NCI-H2171 (cell line): ENCODE measurements at regions not wholly inside any gene's neighbourhood (a gene's known extent, or its start where the extent isn't known, plus 50 kb on each side); places are given as distances from the start of the nearest gene placed in this dataset.

Experiments
- DNase-seq: peaks from one replicate; lab custom pipeline; 2025; lab: John Stamatoyannopoulos, UW

- no peak for DNase-seq
Measured at GRCh38 chr15:70443486-70444273, 319.7 kb downstream of the UACA start.

DNA sequence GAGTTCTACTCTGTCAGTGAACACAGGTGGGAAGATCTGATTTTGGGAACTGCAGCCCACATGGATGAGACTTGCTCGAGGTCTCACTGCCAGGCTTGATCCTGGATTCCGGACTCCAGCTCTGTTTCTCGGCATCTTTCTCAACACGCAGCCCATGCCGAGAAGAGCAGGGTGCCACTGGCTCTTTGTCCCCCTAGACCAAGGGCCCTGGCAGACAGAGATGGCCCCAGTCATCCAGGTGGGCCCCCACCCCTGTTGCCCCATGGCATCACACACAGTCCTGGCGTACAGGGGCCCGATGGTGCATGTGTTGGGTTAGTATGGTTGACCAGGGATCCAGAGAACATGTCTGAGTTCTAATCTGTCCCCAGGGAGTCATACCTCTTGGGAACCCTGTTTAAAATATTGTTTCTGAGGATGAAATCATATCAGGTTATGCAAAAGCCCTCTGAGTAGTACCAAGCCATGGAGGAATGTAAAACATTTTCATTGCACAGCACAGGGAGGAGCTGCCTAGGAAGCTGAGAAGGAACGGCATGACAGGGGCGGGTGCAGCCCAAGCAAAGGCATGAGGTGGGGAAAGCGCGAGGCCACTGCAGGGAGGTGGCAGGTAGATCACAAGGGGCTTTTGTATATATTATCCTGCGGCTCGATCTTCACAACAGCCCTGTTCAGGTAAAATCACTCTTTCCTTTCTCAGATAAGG is 320.6 kb downstream of the UACA start:
- no peak for DNase-seq

DNA sequence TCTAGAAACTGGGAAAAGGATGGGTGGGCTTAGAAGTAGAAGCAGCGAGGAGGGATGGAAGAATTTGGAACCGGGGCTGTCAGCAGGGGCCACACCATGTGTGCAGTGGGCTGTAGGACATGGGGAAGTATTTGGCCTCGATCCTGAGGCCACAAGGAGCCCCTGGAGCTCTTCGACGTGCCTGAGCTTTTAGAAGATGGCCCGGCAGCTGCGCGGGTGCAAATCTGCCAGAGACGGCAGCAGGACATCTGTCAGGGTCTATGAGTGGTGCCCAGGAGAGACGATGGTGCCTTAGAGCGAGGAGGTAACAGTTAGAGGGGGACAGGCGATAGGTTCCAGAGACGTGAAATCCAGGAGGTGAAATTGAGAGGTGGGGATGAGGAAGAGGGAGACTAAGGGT is 321.1 kb downstream of the UACA start:
- DNase-seq = no peak

GRCh38 chr15:70440416-70441138 is 322.8 kb downstream of the UACA start:
- no peak for DNase-seq

- DNase-seq = no peak
Measured at GRCh38 chr15:70439880-70440279, 323.5 kb downstream of the UACA start.

- no peak for DNase-seq
Measured at GRCh38 chr15:70439304-70439877, 324.0 kb downstream of the UACA start.

DNA sequence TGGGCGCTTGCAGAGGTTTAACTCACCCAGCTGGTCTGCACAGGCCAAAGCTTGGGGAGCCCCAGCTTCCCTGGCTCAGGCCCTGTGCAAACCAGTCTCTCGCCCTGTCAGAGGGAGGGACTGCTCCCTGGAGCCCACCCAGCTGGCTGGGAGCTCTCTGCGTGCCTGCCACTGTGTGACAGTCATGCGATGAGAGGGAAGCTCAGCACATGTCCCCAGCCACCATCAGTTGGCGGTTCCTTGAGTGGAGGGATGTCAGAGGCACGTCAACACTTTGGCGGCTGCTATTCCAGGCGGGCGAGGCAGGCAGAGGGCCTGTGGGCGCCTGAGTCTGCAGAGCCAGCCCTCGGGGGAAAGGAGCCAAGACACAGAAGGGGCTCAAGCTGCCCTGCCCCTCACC is 324.6 kb downstream of the UACA start:
- no peak for DNase-seq

DNA sequence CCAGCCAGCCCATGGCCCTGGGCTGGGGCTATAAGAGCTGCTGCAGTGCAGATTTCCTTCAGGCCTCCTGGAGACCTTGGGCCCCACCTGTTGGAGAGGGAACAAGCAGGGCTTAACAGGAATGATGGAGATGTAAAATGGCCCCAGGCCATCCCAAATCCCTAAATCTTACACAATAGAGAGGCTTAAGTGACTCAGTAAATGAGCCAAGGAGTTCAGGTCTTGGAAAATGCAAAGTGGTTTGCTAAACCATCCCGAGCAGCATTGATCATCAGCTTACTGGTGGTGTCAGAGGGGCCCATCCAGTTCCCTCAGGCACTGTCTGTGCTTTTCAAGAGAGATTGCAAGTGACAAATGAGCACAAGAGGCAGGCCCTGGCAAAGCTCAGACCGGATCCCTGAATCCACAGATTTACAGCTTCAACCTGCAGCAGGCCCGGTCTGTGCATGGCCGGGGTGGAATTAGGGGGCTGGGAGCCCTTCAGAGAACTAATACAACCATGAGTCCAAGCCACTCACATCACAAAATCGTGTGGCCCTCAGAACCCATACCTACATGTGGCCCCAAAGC is 325.4 kb downstream of the UACA start:
- no peak for DNase-seq

GRCh38 chr15:70437089-70437488 is 326.3 kb downstream of the UACA start:
- DNase-seq = no peak

DNA sequence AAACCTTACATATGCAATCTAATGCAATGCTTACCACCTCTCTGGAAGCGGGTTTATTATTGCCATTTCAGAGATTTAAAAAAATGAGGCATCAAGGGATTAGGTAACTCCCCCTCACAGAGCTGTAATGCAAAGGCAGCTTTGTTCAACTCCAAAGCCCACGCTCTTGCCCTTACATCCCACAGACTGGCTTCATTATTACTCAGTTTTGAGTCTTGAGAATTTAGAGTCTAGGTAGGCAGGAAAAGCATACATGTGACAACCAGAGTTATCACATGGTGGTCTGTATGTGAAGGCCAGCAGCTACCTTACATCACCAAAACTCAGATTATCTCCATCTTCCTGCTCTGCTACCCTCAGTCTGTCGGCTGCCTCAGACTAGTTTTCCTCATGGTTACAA is 326.9 kb downstream of the UACA start:
- no peak for DNase-seq

- no peak for DNase-seq
Measured at GRCh38 chr15:70435872-70436271, 327.5 kb downstream of the UACA start.

DNA sequence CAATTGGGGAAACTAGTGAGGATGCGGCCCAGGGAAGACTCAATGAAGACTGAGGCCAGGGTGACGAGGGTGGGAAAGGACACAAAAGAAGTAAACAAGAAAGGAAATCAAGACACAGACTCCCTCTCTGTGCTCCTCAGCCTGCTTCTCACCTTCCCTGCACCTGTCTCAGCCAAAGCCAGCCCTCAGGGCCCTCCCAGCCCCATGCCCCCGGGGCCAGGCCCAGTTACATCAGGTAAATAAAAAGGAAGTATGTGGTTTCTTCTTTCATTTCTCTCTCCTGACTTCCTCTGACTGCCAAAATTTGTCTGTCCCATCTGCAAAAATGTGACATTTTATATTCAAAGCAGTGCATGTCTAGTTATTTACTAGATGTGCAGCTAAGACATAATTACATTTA is 328.0 kb downstream of the UACA start:
- no peak for DNase-seq

- no peak for DNase-seq
Measured at GRCh38 chr15:70433586-70434324, 329.6 kb downstream of the UACA start.

DNA sequence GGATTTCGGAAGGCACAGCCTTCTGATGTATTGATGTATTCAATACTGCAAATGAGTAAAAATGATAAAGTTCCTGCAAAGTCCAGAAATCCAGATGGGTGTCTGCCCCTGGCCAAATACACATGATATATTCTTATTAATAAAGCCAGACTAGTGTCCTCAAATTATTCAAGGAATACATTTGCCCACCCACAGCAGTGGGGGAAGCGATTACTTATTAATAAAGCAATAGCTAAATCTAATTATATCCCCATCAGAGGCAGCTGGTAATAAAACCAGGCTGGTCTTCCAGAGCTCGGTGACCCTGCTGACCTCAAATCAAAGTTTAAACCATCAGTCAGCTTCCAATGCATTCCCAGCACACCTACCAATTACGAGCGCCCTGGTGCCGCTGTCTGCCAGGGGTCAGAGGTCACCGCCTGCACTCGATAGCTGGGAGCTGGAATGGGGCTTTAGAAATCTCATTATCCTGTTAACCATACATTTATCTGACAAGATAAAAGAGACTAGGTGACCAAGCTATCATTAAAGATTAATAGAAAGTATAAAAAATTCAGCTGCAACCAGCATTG is 330.3 kb downstream of the UACA start:
- no peak for DNase-seq

DNA sequence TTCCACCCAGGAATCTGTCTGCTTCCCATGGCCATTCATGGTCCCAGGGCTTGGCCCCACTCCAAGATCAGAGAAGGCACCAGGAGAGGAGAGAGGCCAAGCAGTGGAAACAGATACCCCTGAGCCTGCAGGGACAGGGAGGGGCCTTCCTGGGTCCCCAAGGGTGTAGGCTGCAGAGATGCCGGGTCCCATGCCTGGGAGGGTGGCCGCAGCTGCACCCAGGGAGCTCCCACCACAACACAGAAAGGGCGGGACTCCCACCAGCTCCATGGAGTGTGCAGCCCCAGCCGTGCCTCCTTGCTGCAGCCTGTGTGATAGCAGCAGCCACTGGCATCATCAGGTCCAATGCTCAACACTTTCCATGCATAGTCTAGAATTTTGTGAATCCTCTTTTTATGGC is 331.5 kb downstream of the UACA start:
- no peak for DNase-seq

- no peak for DNase-seq
Measured at GRCh38 chr15:70430069-70430468, 332.4 kb upstream of the TLE3 start.

GRCh38 chr15:70429056-70429722 is 331.5 kb upstream of the TLE3 start:
- DNase-seq = no peak

DNA sequence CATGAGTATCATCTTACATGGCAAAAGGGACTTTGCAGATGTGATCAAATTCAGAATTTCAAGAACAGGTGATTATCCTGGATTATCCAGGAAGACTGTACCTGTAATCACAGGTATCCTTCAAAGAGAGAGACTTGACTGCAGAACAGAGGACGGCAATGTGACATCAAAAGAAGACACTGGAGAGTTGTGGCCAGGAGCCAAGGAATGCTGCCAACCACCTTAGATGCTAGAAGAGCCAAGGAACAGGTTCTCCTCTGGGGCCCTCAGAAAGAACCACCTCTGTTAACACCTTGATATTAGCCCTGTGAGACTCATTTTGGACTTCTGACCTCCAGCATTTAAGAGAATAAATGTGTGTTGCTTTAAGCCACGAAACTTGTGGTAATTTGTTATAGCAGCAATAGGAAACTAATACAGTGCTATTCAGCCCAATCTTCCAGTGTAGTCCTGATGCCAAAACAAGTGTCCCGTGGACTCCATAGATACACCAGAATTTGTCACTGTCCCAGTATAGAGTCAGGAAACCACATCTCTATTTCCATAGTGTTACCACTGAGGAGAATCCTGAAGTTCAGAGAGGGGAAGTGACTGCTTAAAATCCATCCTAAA is 330.6 kb upstream of the TLE3 start:
- no peak for DNase-seq

DNA sequence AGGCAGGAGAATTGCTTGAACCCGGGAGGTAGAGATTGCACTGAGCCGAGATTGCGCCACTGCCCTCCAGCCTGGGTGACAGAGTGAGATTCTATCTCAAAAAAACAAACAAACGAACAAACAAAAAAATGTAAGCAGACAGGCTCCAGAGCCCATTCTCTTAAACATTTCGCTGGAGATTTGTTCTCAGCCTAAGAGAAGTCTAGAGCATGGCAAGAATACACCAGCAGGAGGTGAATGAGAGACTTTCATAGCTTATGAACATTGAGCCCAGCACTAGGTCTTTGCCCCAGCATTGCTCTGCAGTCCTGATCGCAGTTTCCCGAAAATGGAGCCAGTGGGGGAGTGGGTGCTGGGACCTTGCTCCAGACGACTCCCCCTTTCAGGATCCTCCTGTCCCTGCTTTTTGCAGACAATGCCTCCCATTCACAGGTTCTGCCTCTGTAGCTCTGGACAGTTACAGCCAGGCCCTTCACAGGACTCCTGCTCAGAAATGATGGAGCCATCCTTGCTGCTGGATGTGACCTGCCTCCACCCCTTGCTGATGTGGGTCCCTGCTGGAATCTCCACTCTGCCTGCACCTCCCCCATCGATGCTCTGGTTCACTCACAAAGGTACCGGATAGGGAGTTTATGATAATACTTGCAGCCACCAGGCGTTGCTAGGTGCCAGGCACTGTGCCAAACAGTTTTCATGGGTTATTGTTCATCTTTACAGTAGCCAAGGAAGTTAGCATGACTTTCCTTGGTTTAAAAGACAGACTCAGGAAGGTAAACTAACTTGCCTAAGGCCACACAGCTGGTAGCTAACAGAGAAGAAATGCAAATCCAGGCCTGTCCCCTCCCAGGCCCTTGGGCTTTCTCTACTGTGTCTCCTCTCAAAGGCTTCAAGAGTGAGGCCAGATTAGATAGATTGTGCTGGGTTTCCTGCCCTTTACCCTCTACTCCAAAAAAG is 329.7 kb upstream of the TLE3 start:
- DNase-seq = no peak
